ENCODE measurements at regions not wholly inside any gene's neighbourhood (a gene's known extent, or its start where the extent isn't known, plus 50 kb on each side); places are given as distances from the start of the nearest gene placed in this dataset.

DNA sequence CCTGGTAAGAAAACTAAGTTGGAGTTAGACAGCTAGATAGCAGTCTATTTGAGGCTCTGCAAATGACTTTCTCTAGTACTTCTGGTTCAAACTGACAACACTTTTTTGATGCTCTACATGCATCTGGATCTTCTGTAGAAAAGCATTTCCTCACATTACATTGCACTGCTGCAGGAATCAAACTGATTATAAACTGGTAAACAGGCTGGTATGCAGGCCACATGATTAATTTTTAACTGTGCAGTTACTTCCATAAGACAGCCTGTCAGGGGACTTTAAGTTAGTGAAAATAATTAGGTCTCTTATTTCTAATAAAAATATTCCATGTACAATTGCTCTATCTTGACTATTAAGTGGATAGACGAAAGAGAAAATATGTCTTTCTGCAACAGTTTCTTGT, 550.0 kb upstream of the ALCAM start:
- Histone ChIP-seq H3K9me3 (peaks cover 0 to 2% (median 0%) of the 10 kb centered on the region in 4 donors), H3K4me1 (no peaks in the 10 kb centered on the region), H3K27ac (no peak overlapping the region), H3K27me3 (no peaks in the 10 kb centered on the region), H3K4me3 (no peak overlapping the region), H3K36me3 (no peaks in the 10 kb centered on the region)
- intact Hi-C loops (cut with DNase I), result no loop called here
- no peak for DNase-seq
- 74 to 75% methylated on average over 1 of the region's 1 CpG for WGBS, 2 donors
- TF ChIP-seq POLR2A (IDR thresholded peaks at IDR 0.05), result no peak
- TF ChIP-seq, protein P1, sequence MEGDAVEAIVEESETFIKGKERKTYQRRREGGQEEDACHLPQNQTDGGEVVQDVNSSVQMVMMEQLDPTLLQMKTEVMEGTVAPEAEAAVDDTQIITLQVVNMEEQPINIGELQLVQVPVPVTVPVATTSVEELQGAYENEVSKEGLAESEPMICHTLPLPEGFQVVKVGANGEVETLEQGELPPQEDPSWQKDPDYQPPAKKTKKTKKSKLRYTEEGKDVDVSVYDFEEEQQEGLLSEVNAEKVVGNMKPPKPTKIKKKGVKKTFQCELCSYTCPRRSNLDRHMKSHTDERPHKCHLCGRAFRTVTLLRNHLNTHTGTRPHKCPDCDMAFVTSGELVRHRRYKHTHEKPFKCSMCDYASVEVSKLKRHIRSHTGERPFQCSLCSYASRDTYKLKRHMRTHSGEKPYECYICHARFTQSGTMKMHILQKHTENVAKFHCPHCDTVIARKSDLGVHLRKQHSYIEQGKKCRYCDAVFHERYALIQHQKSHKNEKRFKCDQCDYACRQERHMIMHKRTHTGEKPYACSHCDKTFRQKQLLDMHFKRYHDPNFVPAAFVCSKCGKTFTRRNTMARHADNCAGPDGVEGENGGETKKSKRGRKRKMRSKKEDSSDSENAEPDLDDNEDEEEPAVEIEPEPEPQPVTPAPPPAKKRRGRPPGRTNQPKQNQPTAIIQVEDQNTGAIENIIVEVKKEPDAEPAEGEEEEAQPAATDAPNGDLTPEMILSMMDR (IDR thresholded peaks at IDR 0.05), result no peak
- no peak for TF ChIP-seq EP300 (IDR thresholded peaks at IDR 0.05)
- TF ChIP-seq POLR2AphosphoS5 (IDR thresholded peaks at IDR 0.05), result no peak

DNA sequence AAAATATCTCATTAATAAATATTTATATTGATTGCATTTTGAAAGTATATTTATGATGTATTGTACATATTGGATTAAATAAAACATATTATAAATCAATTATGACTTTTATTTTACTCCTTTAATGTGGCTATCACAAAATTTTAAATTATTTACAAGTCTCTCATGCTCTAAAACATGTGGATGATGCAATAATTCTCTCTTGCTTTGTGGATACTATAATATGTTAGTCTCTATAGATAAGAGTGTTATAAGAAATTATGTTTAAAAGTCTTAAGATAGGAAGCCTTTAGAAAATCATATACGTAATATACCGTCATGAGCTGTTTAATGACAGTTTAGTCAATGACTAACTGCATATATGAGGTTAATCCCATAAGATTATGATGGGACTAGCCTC, 547.4 kb upstream of the ALCAM start:
- Histone ChIP-seq H3K27me3 (no peaks in the 10 kb centered on the region), H3K9me3 (peaks cover 0 to 5% (median 0%) of the 10 kb centered on the region in 4 donors), H3K4me1 (no peaks in the 10 kb centered on the region), H3K36me3 (no peaks in the 10 kb centered on the region), H3K4me3 (no peak overlapping the region), H3K27ac (no peak overlapping the region)
- 44 to 48% methylated on average over 2 of the region's 2 CpGs for WGBS, 2 donors
- TF ChIP-seq POLR2A (IDR thresholded peaks at IDR 0.05) (no peak), POLR2AphosphoS5 (IDR thresholded peaks at IDR 0.05) (no peak), EP300 (IDR thresholded peaks at IDR 0.05) (no peak)
- TF ChIP-seq, protein P1 (IDR thresholded peaks at IDR 0.05), result no peak
- no peak for DNase-seq
- intact Hi-C loops (cut with DNase I), result no loop called here

DNA sequence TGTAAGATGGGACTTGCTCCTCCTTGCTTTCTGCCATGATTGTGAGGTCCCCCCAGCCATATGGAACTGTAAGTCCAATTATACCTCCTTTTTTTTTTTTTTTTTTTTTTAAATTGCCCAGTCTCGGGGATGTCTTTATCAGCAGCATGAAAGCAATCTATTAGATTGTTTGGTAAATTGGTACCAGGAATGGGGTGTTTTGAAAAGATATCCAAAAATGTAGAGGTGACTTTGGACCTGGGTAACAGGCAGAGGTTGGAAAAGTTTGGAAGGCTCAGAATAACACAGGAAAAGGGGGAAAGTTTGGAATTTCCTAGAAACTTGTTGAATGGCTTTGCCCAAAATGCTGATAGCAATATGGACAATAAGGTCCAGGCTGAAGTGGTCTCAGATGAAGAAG, 545.8 kb upstream of the ALCAM start:
- peaks cover 0 to 5% (median 0%) of the 10 kb centered on the region in 4 donors for H3K9me3 ChIP-seq
- no peaks in the 10 kb centered on the region for H3K36me3 ChIP-seq
- DNase-seq, result no peak
- no peaks in the 10 kb centered on the region for H3K4me1 ChIP-seq
- WGBS, 2 donors, result 79 to 82% methylated on average over 1 of the region's 1 CpG
- intact Hi-C loops (cut with DNase I), result no loop called here
- H3K27me3 ChIP-seq, result no peaks in the 10 kb centered on the region
- TF ChIP-seq POLR2AphosphoS5 (IDR thresholded peaks at IDR 0.05) (no peak), POLR2A (IDR thresholded peaks at IDR 0.05) (no peak), EP300 (IDR thresholded peaks at IDR 0.05) (no peak)
- TF ChIP-seq, protein P1 (IDR thresholded peaks at IDR 0.05), result no peak
- H3K4me3 ChIP-seq, result no peak overlapping the region
- H3K27ac ChIP-seq, result no peak overlapping the region

DNA sequence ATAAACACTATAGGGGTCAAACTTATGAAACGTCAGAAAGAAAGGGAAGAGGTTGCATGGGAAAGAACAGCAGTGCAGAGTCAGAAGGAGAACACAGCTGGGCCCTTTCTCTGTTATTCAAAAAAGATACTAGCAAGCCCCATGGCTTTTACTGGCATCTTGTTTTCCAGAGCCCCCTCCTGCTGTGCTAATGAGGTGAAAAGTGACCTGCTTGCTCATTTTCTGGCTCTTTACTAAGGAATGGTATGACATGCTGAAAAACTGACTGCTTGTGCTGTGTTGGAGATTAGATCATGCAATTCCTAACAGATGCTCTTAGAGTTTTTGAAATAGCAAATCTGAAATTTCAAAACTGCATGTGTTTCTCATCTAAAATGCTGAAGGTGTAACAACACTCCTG, 541.6 kb upstream of the ALCAM start:
- DNase-seq, result no peak
- no peaks in the 10 kb centered on the region for H3K27me3 ChIP-seq
- H3K9me3 ChIP-seq, result peaks cover 0 to 5% (median 0%) of the 10 kb centered on the region in 4 donors
- no peaks in the 10 kb centered on the region for H3K4me1 ChIP-seq
- no peaks in the 10 kb centered on the region for H3K36me3 ChIP-seq
- 36 to 44% methylated on average over 1 of the region's 1 CpG for WGBS, 2 donors
- TF ChIP-seq EP300 (IDR thresholded peaks at IDR 0.05) (no peak), POLR2AphosphoS5 (IDR thresholded peaks at IDR 0.05) (no peak), POLR2A (IDR thresholded peaks at IDR 0.05) (no peak)
- TF ChIP-seq, protein P1 (IDR thresholded peaks at IDR 0.05), result no peak
- intact Hi-C loops (cut with DNase I), result no loop called here
- no peak overlapping the region for H3K4me3 ChIP-seq
- H3K27ac ChIP-seq, result no peak overlapping the region

DNA sequence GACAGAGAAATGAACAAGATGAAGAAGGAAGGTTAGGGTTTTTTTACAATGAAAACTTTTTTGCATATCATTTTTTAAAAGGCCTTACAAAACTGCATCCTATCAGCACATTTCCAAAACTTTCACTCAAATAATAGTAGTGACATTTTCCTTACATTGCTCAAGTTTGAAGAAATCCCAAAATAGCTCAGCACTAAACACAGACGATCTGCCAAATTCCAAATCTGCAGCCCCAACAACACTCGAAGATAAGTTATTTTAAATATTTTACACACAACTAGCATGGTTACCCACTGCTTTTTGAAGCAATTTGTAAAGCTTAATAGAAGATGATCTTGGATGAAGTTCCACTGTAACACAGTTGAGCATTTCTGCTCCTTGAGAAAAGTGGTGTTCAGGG, 535.6 kb upstream of the ALCAM start:
- H3K4me1 ChIP-seq, result no peaks in the 10 kb centered on the region
- no peaks in the 10 kb centered on the region for H3K9me3 ChIP-seq
- H3K27ac ChIP-seq, result no peak overlapping the region
- no peak for DNase-seq
- TF ChIP-seq, protein P1 (IDR thresholded peaks at IDR 0.05), result no peak
- TF ChIP-seq POLR2A (IDR thresholded peaks at IDR 0.05), result no peak
- no peak for TF ChIP-seq POLR2AphosphoS5 (IDR thresholded peaks at IDR 0.05)
- TF ChIP-seq EP300 (IDR thresholded peaks at IDR 0.05), result no peak
- H3K27me3 ChIP-seq, result no peaks in the 10 kb centered on the region
- intact Hi-C loops (cut with DNase I), result no loop called here
- no peaks in the 10 kb centered on the region for H3K36me3 ChIP-seq
- H3K4me3 ChIP-seq, result no peak overlapping the region
- WGBS, 2 donors, result 66 to 75% methylated on average over 2 of the region's 2 CpGs

Data from sigmoid colon (tissue), 6 donors.